Neural cell (in vitro differentiated cells): ENCODE measurements at regions not wholly inside any gene's neighbourhood (a gene's known extent, or its start where the extent isn't known, plus 50 kb on each side); places are given as distances from the start of the nearest gene placed in this dataset.

Experiments used
- H2AFZ ChIP-seq: fragments of 200-600, 300-800 bp; sonication (generic), shearing (Covaris generic); 2 replicates; pipeline ENCODE4 v1.6.0; 2014; ENCODE audit warnings: low read depth, mild to moderate bottlenecking, antibody characterized with exemption, low read length, moderate library complexity
- H3F3A ChIP-seq: fragments of 200-600 bp; shearing (Covaris generic); 2 replicates; pipeline ENCODE4 v1.6.1; 2016; ENCODE audit warnings: mild to moderate bottlenecking, moderate library complexity, mixed read lengths, antibody characterized with exemption, low read length; ENCODE audit not compliant: insufficient read depth, poor library complexity, severe bottlenecking
- H3K27ac ChIP-seq: fragments of 200-600, 300-800 bp; sonication (generic), shearing (Covaris generic); 2 replicates; pipeline ENCODE4 v1.5.1; 2014; ENCODE audit warnings: mild to moderate bottlenecking, low read length, moderate library complexity
- H3K27me3 ChIP-seq: fragments of 300-800, 200-600 bp; sonication (generic), shearing (Covaris generic); 2 replicates; pipeline ENCODE4 v1.6.0; 2014; ENCODE audit warnings: mild to moderate bottlenecking, low read depth, low read length, moderate library complexity; ENCODE audit not compliant: insufficient read depth
- H3K36me3 ChIP-seq: fragments of 300-800, 200-600 bp; sonication (generic), shearing (Covaris generic); 2 replicates; pipeline ENCODE4 v1.5.1; 2014; ENCODE audit warnings: mild to moderate bottlenecking, antibody characterized with exemption, low read length, moderate library complexity; ENCODE audit not compliant: insufficient read depth
- H3K4me2 ChIP-seq: fragments of 300-800, 200-600 bp; sonication (generic), shearing (Covaris generic); 2 replicates; pipeline ENCODE4 v1.6.0; 2014; ENCODE audit warnings: mild to moderate bottlenecking, low read length
- H3K4me3 ChIP-seq: fragments of 300-800, 200-600 bp; sonication (generic), shearing (Covaris generic); 2 replicates; pipeline ENCODE4 v1.5.1; 2014; ENCODE audit warnings: mild to moderate bottlenecking, low read length, moderate library complexity
- H3K79me2 ChIP-seq: fragments of 200-600 bp; shearing (Covaris generic); replicated peaks from 2 replicates; pipeline ENCODE4 v1.6.0; 2014; ENCODE audit warnings: mild to moderate bottlenecking, low read length, moderate library complexity; ENCODE audit not compliant: insufficient read depth
- H3K9ac ChIP-seq: fragments of 300-800, 200-600 bp; sonication (generic), shearing (Covaris generic); 2 replicates; pipeline ENCODE4 v1.6.1; 2016; ENCODE audit warnings: mild to moderate bottlenecking, low read length, mixed read lengths
- H3K9me2 ChIP-seq: fragments of 200-600 bp; shearing (Covaris generic); 2 replicates; pipeline ENCODE4 v1.6.1; 2016; ENCODE audit warnings: mild to moderate bottlenecking, low read length, mixed read lengths; ENCODE audit not compliant: insufficient read depth
- H3K9me3 ChIP-seq: fragments of 200-600, 300-800 bp; sonication (generic), shearing (Covaris generic); 2 replicates; pipeline ENCODE4 v1.6.1; 2016; ENCODE audit warnings: mild to moderate bottlenecking, mixed run types, low read length, moderate library complexity, mixed read lengths
- H4K20me1 ChIP-seq: fragments of 200-600 bp; shearing (Covaris generic); 2 replicates; pipeline ENCODE4 v1.6.1; 2016; ENCODE audit warnings: mild to moderate bottlenecking, mixed run types; ENCODE audit not compliant: insufficient read depth
- EP300 ChIP-seq: fragments of 450-650 bp; conservative IDR thresholded peaks from 2 replicates; pipeline ENCODE4 v1.6.1; 2014; ENCODE audit warnings: antibody characterized with exemption, mild to moderate bottlenecking, moderate library complexity; ENCODE audit not compliant: poor library complexity, severe bottlenecking
- EZH2 ChIP-seq: fragments of 200-600, 300-800 bp; shearing (Covaris generic), sonication (generic); IDR thresholded peaks from 2 replicates; pipeline ENCODE4 v1.6.1; 2014; ENCODE audit warnings: antibody characterized with exemption, low read length, borderline replicate concordance, mild to moderate bottlenecking; ENCODE audit not compliant: insufficient read depth, poor library complexity, severe bottlenecking
- MXI1 ChIP-seq: fragments of 450-650 bp; conservative IDR thresholded peaks from 2 replicates; pipeline ENCODE4 v1.6.1; 2014; ENCODE audit warnings: antibody characterized with exemption, mild to moderate bottlenecking; ENCODE audit not compliant: poor library complexity, severe bottlenecking
- POLR2AphosphoS5 ChIP-seq: IDR thresholded peaks from 2 replicates; pipeline ENCODE4 v1.6.1; 2012
- RAD21 ChIP-seq: fragments of 450-650 bp; conservative IDR thresholded peaks from 2 replicates; pipeline ENCODE4 v1.6.1; 2014; ENCODE audit warnings: antibody characterized with exemption, mild to moderate bottlenecking, moderate library complexity
- SMC3 ChIP-seq: fragments of 450-650 bp; conservative IDR thresholded peaks from 2 replicates; pipeline ENCODE4 v1.6.1; 2014; ENCODE audit warnings: antibody characterized with exemption, mild to moderate bottlenecking, moderate library complexity; ENCODE audit not compliant: poor library complexity
- TAF1 ChIP-seq: IDR thresholded peaks from 2 replicates; pipeline ENCODE4 v1.6.1; 2012; ENCODE audit warnings: low read depth
- TF ChIP-seq, protein P1 (sequence below): IDR thresholded peaks from 2 replicates; pipeline ENCODE4 v1.6.1; 2012; ENCODE audit warnings: borderline replicate concordance
- TF ChIP-seq, protein P2 (sequence below): fragments of 450-650 bp; IDR thresholded peaks from 2 replicates; pipeline ENCODE4 v1.5.1; 2014; ENCODE audit warnings: antibody characterized with exemption, mild to moderate bottlenecking, moderate library complexity; ENCODE audit not compliant: poor library complexity, severe bottlenecking

DNA sequence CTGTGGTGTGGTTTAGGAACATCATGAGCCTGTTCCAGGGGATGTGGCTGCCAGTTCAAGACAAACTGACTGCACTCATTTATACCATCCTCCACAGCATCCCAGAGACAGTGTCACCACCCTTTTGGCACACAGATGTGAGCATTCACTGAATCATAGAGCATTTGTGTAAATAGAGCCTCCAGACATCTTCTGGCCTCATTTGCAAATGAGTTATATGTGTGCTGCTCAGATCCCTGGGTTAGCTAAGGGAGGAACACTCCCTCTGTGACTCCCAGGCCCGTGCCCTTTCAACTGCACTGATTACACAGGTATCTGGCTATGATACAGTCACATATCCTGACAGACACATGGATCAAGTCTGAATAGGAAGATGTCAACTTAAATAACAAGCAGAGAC lies 351.5 kb upstream of the PLD5 start:
- Histone ChIP-seq H3K4me3 (no peak overlapping the region), H3K4me2 (no peak overlapping the region), H3K9ac (no peak overlapping the region), H3K27ac (no peak overlapping the region), H3K79me2 (no peaks in the 10 kb centered on the region), H3F3A (no peaks in the 10 kb centered on the region), H3K9me2 (no peaks in the 10 kb centered on the region), H3K36me3 (no peaks in the 10 kb centered on the region), H2AFZ (no peak overlapping the region), H3K27me3 (no peaks in the 10 kb centered on the region), H3K9me3 (no peaks in the 10 kb centered on the region), H4K20me1 (no peaks in the 10 kb centered on the region)
- TF ChIP-seq SMC3 (no peak), TAF1 (no peak), MXI1 (no peak), EP300 (no peak), EZH2 (no peak), RAD21 (no peak), POLR2AphosphoS5 (no peak)
- TF ChIP-seq, protein P1, sequence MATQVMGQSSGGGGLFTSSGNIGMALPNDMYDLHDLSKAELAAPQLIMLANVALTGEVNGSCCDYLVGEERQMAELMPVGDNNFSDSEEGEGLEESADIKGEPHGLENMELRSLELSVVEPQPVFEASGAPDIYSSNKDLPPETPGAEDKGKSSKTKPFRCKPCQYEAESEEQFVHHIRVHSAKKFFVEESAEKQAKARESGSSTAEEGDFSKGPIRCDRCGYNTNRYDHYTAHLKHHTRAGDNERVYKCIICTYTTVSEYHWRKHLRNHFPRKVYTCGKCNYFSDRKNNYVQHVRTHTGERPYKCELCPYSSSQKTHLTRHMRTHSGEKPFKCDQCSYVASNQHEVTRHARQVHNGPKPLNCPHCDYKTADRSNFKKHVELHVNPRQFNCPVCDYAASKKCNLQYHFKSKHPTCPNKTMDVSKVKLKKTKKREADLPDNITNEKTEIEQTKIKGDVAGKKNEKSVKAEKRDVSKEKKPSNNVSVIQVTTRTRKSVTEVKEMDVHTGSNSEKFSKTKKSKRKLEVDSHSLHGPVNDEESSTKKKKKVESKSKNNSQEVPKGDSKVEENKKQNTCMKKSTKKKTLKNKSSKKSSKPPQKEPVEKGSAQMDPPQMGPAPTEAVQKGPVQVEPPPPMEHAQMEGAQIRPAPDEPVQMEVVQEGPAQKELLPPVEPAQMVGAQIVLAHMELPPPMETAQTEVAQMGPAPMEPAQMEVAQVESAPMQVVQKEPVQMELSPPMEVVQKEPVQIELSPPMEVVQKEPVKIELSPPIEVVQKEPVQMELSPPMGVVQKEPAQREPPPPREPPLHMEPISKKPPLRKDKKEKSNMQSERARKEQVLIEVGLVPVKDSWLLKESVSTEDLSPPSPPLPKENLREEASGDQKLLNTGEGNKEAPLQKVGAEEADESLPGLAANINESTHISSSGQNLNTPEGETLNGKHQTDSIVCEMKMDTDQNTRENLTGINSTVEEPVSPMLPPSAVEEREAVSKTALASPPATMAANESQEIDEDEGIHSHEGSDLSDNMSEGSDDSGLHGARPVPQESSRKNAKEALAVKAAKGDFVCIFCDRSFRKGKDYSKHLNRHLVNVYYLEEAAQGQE, result no peak
- TF ChIP-seq, protein P2, sequence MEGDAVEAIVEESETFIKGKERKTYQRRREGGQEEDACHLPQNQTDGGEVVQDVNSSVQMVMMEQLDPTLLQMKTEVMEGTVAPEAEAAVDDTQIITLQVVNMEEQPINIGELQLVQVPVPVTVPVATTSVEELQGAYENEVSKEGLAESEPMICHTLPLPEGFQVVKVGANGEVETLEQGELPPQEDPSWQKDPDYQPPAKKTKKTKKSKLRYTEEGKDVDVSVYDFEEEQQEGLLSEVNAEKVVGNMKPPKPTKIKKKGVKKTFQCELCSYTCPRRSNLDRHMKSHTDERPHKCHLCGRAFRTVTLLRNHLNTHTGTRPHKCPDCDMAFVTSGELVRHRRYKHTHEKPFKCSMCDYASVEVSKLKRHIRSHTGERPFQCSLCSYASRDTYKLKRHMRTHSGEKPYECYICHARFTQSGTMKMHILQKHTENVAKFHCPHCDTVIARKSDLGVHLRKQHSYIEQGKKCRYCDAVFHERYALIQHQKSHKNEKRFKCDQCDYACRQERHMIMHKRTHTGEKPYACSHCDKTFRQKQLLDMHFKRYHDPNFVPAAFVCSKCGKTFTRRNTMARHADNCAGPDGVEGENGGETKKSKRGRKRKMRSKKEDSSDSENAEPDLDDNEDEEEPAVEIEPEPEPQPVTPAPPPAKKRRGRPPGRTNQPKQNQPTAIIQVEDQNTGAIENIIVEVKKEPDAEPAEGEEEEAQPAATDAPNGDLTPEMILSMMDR, result no peak

DNA sequence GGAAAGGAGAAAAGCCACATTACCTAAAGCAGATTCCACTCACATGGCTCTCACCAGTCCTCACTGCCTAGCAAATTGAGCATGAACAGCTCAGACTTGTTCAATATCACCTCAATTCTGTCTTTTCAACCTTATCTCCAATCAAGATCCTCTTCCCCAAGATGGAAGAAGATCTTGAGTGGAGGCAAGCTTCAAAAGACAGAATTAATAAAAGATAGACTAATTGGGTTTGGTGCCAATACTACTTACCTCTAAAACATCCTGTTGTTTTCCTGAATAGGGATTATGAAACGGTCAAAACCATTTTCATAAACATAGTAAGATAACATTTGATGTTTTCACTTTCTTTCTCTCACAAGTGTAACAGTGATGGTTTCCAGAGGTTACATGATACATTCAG lies 349.2 kb upstream of the PLD5 start:
- no peaks in the 10 kb centered on the region for H4K20me1 ChIP-seq
- TF ChIP-seq MXI1, result no peak
- no peak for TF ChIP-seq EZH2
- no peak for TF ChIP-seq RAD21
- no peak for TF ChIP-seq SMC3
- TF ChIP-seq, protein P2, result no peak
- TF ChIP-seq TAF1, result no peak
- TF ChIP-seq POLR2AphosphoS5, result no peak
- no peak for TF ChIP-seq EP300
- TF ChIP-seq, protein P1, result no peak
- H3K27ac ChIP-seq, result no peak overlapping the region
- no peak overlapping the region for H2AFZ ChIP-seq
- H3K36me3 ChIP-seq, result no peaks in the 10 kb centered on the region
- H3K27me3 ChIP-seq, result no peaks in the 10 kb centered on the region
- no peak overlapping the region for H3K4me2 ChIP-seq
- no peaks in the 10 kb centered on the region for H3F3A ChIP-seq
- no peaks in the 10 kb centered on the region for H3K79me2 ChIP-seq
- no peak overlapping the region for H3K4me3 ChIP-seq
- H3K9me2 ChIP-seq, result no peaks in the 10 kb centered on the region
- H3K9ac ChIP-seq, result no peak overlapping the region
- H3K9me3 ChIP-seq, result no peaks in the 10 kb centered on the region
